Endometrium (tissue), 2 donors: ENCODE measurements at regions not wholly inside any gene's neighbourhood (a gene's known extent, or its start where the extent isn't known, plus 50 kb on each side); places are given as distances from the start of the nearest gene placed in this dataset.
"Not testable (repeated sequence)": the region's sequence is repeated elsewhere in the genome, so short reads cannot be mapped to it uniquely, and the experiment has no call there.

Source experiments
- FAIRE-seq: peaks from 2 replicates; lab custom pipeline; 2012; peaks lifted over from hg19 to GRCh38; lab: Jason Lieb, UNC
- donor health status: control.
- donor health status: control.

- no peak for FAIRE-seq
Measured at GRCh38 chr18:49694402-49694801, 118.9 kb downstream of the ACAA2 start.

- no peak for FAIRE-seq
Measured at GRCh38 chr18:49693717-49694005, 119.7 kb downstream of the ACAA2 start.

GRCh38 chr18:49692906-49693716, 120.2 kb downstream of the ACAA2 start:
- FAIRE-seq = no peak

GRCh38 chr18:49691177-49691608, 122.1 kb downstream of the ACAA2 start:
- FAIRE-seq = no peak

GRCh38 chr18:49690312-49690711, 123.0 kb downstream of the ACAA2 start:
- FAIRE-seq = no peak

- no peak for FAIRE-seq
Measured at GRCh38 chr18:49685231-49685942, 123.5 kb downstream of the LIPG start.

GRCh38 chr18:49682803-49683190, 120.9 kb downstream of the LIPG start:
- not testable (repeated sequence) for FAIRE-seq

- FAIRE-seq = no peak
Measured at GRCh38 chr18:49682173-49682802, 120.4 kb downstream of the LIPG start.

- no peak for FAIRE-seq
Measured at GRCh38 chr18:49681387-49681786, 119.5 kb downstream of the LIPG start.

- FAIRE-seq = no peak
Measured at GRCh38 chr18:49678440-49678839, 116.6 kb downstream of the LIPG start.

GRCh38 chr18:49677762-49678413, 116.0 kb downstream of the LIPG start:
- no peak for FAIRE-seq

- FAIRE-seq = no peak
Measured at GRCh38 chr18:49677081-49677480, 115.2 kb downstream of the LIPG start.

- FAIRE-seq = no peak
Measured at GRCh38 chr18:49673281-49673680, 111.4 kb downstream of the LIPG start.

GRCh38 chr18:49672853-49673252, 111.0 kb downstream of the LIPG start:
- FAIRE-seq = no peak

- no peak for FAIRE-seq
Measured at GRCh38 chr18:49669403-49669802, 107.5 kb downstream of the LIPG start.

GRCh38 chr18:49668574-49669275, 106.9 kb downstream of the LIPG start:
- FAIRE-seq = peak; percentile 79

- FAIRE-seq = no peak
Measured at GRCh38 chr18:49667462-49667861, 105.6 kb downstream of the LIPG start.

- no peak for FAIRE-seq
Measured at GRCh38 chr18:49666045-49666775, 104.4 kb downstream of the LIPG start.

GRCh38 chr18:49663899-49664890, 102.3 kb downstream of the LIPG start:
- no peak for FAIRE-seq

- no peak for FAIRE-seq
Measured at GRCh38 chr18:49662506-49662905, 100.6 kb downstream of the LIPG start.
